Osteoblast (primary cell): ENCODE measurements at regions not wholly inside any gene's neighbourhood (a gene's known extent, or its start where the extent isn't known, plus 50 kb on each side); places are given as distances from the start of the nearest gene placed in this dataset.

Experiments used
- DNase-seq: peaks from one replicate; pipeline ENCODE4 v3.0.0; 2011; ENCODE audit warnings: low spot score, mixed read lengths; ENCODE audit not compliant: insufficient read length; ENCODE audit errors: missing footprints
- H2AFZ ChIP-seq: 2 replicates; pipeline ENCODE4 v1.6.0; 2011; ENCODE audit warnings: mild to moderate bottlenecking, low read length
- H3K27ac ChIP-seq: 2 replicates; pipeline ENCODE4 v1.5.1; 2011; ENCODE audit warnings: mild to moderate bottlenecking, low read depth, low read length, moderate library complexity
- H3K27me3 ChIP-seq: 2 replicates; pipeline ENCODE4 v1.6.0; 2012; ENCODE audit warnings: mild to moderate bottlenecking, control low read depth, inconsistent platforms, low read length, moderate library complexity; ENCODE audit not compliant: insufficient read depth
- H3K36me3 ChIP-seq: 2 replicates; pipeline ENCODE4 v1.5.1; 2011; ENCODE audit warnings: mild to moderate bottlenecking, low read length, control low read depth, moderate library complexity; ENCODE audit not compliant: insufficient read depth
- H3K4me1 ChIP-seq: 2 replicates; pipeline ENCODE4 v1.5.1; 2011; ENCODE audit warnings: mild to moderate bottlenecking, low read length, control low read depth, moderate library complexity; ENCODE audit not compliant: insufficient read depth
- H3K4me2 ChIP-seq: 2 replicates; pipeline ENCODE4 v1.6.0; 2011; ENCODE audit warnings: mild to moderate bottlenecking, low read length; ENCODE audit not compliant: insufficient read depth
- H3K4me3 ChIP-seq: fragments of 200-600 bp; sonication (generic); 3 replicates; pipeline ENCODE4 v1.5.1; 2012; ENCODE audit warnings: mild to moderate bottlenecking, low read length, inconsistent platforms; ENCODE audit not compliant: insufficient read depth
- H3K79me2 ChIP-seq: 2 replicates; pipeline ENCODE4 v1.6.0; 2012; ENCODE audit warnings: mild to moderate bottlenecking, low read length, control low read depth, inconsistent platforms; ENCODE audit not compliant: insufficient read depth
- H3K9me3 ChIP-seq: 2 replicates; pipeline ENCODE4 v1.5.1; 2011; ENCODE audit warnings: low read depth, low read length, control low read depth
- H4K20me1 ChIP-seq: 2 replicates; pipeline ENCODE4 v1.6.0; 2012; ENCODE audit warnings: mild to moderate bottlenecking, low read length, control low read depth; ENCODE audit not compliant: insufficient read depth
- TF ChIP-seq, protein P1 (sequence below): IDR thresholded peaks from 2 replicates; pipeline ENCODE4 v1.5.1; 2011; ENCODE audit warnings: mild to moderate bottlenecking, low read depth, low read length, moderate library complexity; ENCODE audit errors: extremely low read depth

DNA sequence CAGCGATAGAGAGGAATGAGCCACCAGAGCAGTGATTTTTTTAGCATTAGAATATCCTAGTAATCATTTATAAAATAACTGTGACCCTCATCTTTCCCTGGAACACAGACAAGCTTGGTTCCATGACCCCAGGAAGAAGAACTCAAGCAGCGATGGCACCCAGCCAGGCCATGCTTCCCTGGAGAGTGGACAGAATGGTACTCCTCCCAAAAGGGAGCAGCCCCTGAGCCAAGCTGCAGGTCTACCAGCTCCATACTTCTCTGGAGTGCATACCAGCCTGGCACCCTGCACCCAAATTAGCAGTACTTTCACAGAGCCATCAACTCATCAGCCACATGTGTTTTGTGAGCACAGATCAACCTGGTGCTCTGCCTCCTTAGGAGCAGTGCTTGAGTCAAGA lies 310.9 kb upstream of the PCDH10 start:
- Histone ChIP-seq H3K4me3 (no peak overlapping the region), H3K4me1 (no peaks in the 10 kb centered on the region), H3K79me2 (no peaks in the 10 kb centered on the region), H3K9me3 (peaks cover 6% of the 10 kb centered on the region), H3K4me2 (no peak overlapping the region), H3K27me3 (no peaks in the 10 kb centered on the region), H3K36me3 (no peaks in the 10 kb centered on the region), H4K20me1 (no peaks in the 10 kb centered on the region), H2AFZ (no peak overlapping the region), H3K27ac (no peak overlapping the region)
- TF ChIP-seq, protein P1, sequence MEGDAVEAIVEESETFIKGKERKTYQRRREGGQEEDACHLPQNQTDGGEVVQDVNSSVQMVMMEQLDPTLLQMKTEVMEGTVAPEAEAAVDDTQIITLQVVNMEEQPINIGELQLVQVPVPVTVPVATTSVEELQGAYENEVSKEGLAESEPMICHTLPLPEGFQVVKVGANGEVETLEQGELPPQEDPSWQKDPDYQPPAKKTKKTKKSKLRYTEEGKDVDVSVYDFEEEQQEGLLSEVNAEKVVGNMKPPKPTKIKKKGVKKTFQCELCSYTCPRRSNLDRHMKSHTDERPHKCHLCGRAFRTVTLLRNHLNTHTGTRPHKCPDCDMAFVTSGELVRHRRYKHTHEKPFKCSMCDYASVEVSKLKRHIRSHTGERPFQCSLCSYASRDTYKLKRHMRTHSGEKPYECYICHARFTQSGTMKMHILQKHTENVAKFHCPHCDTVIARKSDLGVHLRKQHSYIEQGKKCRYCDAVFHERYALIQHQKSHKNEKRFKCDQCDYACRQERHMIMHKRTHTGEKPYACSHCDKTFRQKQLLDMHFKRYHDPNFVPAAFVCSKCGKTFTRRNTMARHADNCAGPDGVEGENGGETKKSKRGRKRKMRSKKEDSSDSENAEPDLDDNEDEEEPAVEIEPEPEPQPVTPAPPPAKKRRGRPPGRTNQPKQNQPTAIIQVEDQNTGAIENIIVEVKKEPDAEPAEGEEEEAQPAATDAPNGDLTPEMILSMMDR: no peak
- DNase-seq: no peak

DNA sequence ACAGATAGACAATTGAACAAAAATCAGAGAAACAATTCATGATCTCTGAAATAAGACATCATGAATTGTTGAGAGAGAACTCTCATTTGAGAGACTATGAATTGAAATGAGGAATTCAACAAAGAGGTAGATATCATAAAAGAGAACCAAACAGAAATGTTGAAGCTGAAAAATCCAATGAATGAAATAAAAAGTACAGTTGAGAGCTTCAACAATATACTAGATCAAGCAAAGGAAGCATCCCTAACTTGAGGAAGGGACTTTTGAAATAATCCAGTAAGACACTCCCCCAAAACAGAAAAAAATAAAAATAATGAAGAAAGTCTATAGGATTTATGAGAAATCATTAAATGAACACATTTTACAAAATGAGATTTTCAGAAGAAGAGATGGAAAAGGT lies 310.0 kb upstream of the PCDH10 start:
- H3K4me2 ChIP-seq: no peak overlapping the region
- H3K4me3 ChIP-seq: no peak overlapping the region
- H3K27ac ChIP-seq: no peak overlapping the region
- TF ChIP-seq, protein P1: no peak
- no peaks in the 10 kb centered on the region for H3K27me3 ChIP-seq
- peaks cover 6% of the 10 kb centered on the region for H3K9me3 ChIP-seq
- no peaks in the 10 kb centered on the region for H3K36me3 ChIP-seq
- no peaks in the 10 kb centered on the region for H3K4me1 ChIP-seq
- no peak overlapping the region for H2AFZ ChIP-seq
- H3K79me2 ChIP-seq: no peaks in the 10 kb centered on the region
- no peaks in the 10 kb centered on the region for H4K20me1 ChIP-seq
- DNase-seq: no peak

DNA sequence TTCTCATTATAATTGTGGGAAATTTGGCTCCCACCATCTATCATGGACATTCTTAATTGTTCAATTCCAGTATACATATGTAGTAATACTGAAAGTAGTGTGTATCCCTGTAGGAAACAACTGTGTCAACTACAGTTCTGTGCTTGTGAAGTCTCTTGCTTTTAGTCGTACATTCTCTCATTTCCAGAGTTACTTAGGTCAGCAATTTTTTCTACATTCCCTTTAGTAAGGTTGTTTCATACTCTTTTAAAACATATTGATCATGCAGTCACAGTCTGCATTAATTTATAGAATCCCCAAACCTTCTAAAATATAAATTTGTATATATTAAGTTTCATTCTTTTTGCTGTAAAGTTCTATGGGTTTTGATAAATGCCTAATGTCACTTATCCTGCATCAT lies 289.2 kb upstream of the PCDH10 start:
- H2AFZ ChIP-seq: no peak overlapping the region
- TF ChIP-seq, protein P1: no peak

DNA sequence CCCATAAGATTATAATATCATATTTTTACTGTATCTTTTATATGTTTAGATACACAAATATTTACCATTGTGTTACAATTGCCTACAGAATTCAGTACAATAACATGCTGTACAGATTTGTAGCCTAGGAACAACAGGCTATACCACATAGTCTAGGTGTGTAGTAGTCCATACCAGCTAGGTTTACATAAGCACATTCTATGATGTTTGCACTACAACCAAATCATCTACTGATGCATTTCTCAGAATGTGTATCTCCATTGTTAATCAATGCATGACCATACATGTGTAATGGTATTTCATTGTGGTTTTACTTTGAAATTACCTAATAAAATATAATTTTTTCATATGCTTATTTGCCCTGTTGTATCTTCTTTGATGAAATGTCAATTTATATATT lies 288.1 kb upstream of the PCDH10 start:
- TF ChIP-seq, protein P1: no peak
- H3K9me3 ChIP-seq: no peaks in the 10 kb centered on the region
- H3K4me3 ChIP-seq: no peak overlapping the region
- H3K4me2 ChIP-seq: no peak overlapping the region
- H3K4me1 ChIP-seq: no peaks in the 10 kb centered on the region
- no peaks in the 10 kb centered on the region for H3K79me2 ChIP-seq
- no peak overlapping the region for H2AFZ ChIP-seq
- H3K36me3 ChIP-seq: no peaks in the 10 kb centered on the region
- H3K27ac ChIP-seq: no peak overlapping the region
- DNase-seq: no peak
- H4K20me1 ChIP-seq: no peaks in the 10 kb centered on the region
- H3K27me3 ChIP-seq: no peaks in the 10 kb centered on the region

More for the DNA sequence above, 289.2 kb upstream of the PCDH10 start:
- H3K4me3 ChIP-seq: no peak overlapping the region
- no peaks in the 10 kb centered on the region for H3K79me2 ChIP-seq
- no peak overlapping the region for H3K4me2 ChIP-seq
- no peak overlapping the region for H3K27ac ChIP-seq
- no peaks in the 10 kb centered on the region for H3K27me3 ChIP-seq
- no peaks in the 10 kb centered on the region for H3K9me3 ChIP-seq
- no peaks in the 10 kb centered on the region for H3K4me1 ChIP-seq
- H3K36me3 ChIP-seq: no peaks in the 10 kb centered on the region
- no peak for DNase-seq
- H4K20me1 ChIP-seq: no peaks in the 10 kb centered on the region
